Suprapubic skin (tissue), 4 donors: ENCODE measurements at regions not wholly inside any gene's neighbourhood (a gene's known extent, or its start where the extent isn't known, plus 50 kb on each side); places are given as distances from the start of the nearest gene placed in this dataset.

Experiments used
- CTCF ChIP-seq, 2 donors: fragments of 200-600 bp in 1 of 2; fragments of 450-650 bp in 1 of 2; sonication (generic) in 1 of 2; IDR thresholded peaks; one replicate each; pipeline ENCODE4 v1.5.1; 2016 to 2019; ENCODE audit warnings: antibody characterized with exemption in 2 of 2, mild to moderate bottlenecking in 1 of 2, moderate library complexity in 1 of 2
- EP300 ChIP-seq: sonication (generic); formaldehyde crosslinking; IDR thresholded peaks from one replicate; pipeline ENCODE4 v1.6.1; 2017; ENCODE audit warnings: antibody characterized with exemption
- POLR2A ChIP-seq, 2 donors: fragments of 450-650 bp; IDR thresholded peaks; one replicate each; pipeline ENCODE4 v1.6.1; 2017; ENCODE audit warnings: antibody characterized with exemption in 2 of 2, mild to moderate bottlenecking in 2 of 2, moderate library complexity in 2 of 2
- POLR2AphosphoS5 ChIP-seq, 3 donors: sonication (generic); formaldehyde crosslinking; IDR thresholded peaks; one replicate each; pipeline ENCODE4 v1.6.1; 2017; ENCODE audit warnings: antibody characterized with exemption in 3 of 3

- TF ChIP-seq EP300 (no peak), CTCF (IDR thresholded peaks at IDR 0.05) (no peak), POLR2A (IDR thresholded peaks at IDR 0.05) (no peak), POLR2AphosphoS5 (IDR thresholded peaks at IDR 0.05) (no peak)
Measured at GRCh38 chrX:3443184-3443583, 96.7 kb upstream of the MXRA5 start.
